Transverse colon (tissue), 4 donors: ENCODE measurements at regions not wholly inside any gene's neighbourhood (a gene's known extent, or its start where the extent isn't known, plus 50 kb on each side); places are given as distances from the start of the nearest gene placed in this dataset.
"Not testable (repeated sequence)": the region's sequence is repeated elsewhere in the genome, so short reads cannot be mapped to it uniquely, and the experiment has no call there.

ENCODE experiments used
- DNase-seq: peaks from one replicate; pipeline ENCODE4 v3.0.0-alpha.2; 2019
- H3K27ac ChIP-seq, 4 donors: fragments of 200-600 bp; sonication (generic); 2 replicates each; pipeline ENCODE4 v1.5.1; 2016 to 2018; ENCODE audit warnings: inconsistent platforms in 4 of 4
- H3K27me3 ChIP-seq: fragments of 200-600 bp; sonication (generic); 2 replicates; pipeline ENCODE4 v1.5.1; 2017; ENCODE audit warnings: inconsistent platforms
- H3K36me3 ChIP-seq, 4 donors: fragments of 200-600 bp; sonication (generic); 2 replicates each; pipeline ENCODE4 v1.5.1; 2017 to 2019; ENCODE audit warnings: inconsistent platforms in 4 of 4
- H3K4me1 ChIP-seq, 4 donors: fragments of 200-600 bp; sonication (generic); 2 replicates each; pipeline ENCODE4 v1.5.1; 2017 to 2020; ENCODE audit warnings: inconsistent platforms in 4 of 4
- H3K4me3 ChIP-seq, 4 donors: fragments of 200-600 bp; sonication (generic); 1 replicate in 1 of 4; 2 replicates in 3 of 4; pipeline versions ENCODE4 v1.5.1 to v1.6.1; 2017 to 2019; ENCODE audit warnings: inconsistent platforms in 4 of 4
- H3K9me3 ChIP-seq, 2 donors: fragments of 200-600 bp; sonication (generic); 2 replicates each; pipeline ENCODE4 v1.5.1; 2017 to 2019; ENCODE audit warnings: inconsistent platforms in 2 of 2
- EP300 ChIP-seq: sonication (generic); formaldehyde crosslinking; IDR thresholded peaks from one replicate; pipeline ENCODE4 v1.6.1; 2017; ENCODE audit warnings: antibody characterized with exemption, low read depth
- POLR2A ChIP-seq: fragments of 450-650 bp; IDR thresholded peaks from one replicate; pipeline ENCODE4 v1.6.1; 2016; ENCODE audit warnings: antibody characterized with exemption, mild to moderate bottlenecking, moderate library complexity
- POLR2AphosphoS5 ChIP-seq, 3 donors: sonication (generic); formaldehyde crosslinking; IDR thresholded peaks; one replicate each; pipeline ENCODE4 v1.6.1; 2016; ENCODE audit warnings: antibody characterized with exemption in 3 of 3
- WGBS, 2 donors: methylation state at CpG; one replicate each; pipeline ENCODE4 v1.1.5; 2018; ENCODE audit warnings: low coverage in 1 of 2; 5-methylcytosine and 5-hydroxymethylcytosine counted together
- in situ Hi-C, 4 donors: fragments of 200-750 bp; cut with MboI; loops; one replicate each; pipeline versions ENCODE4 v1.15.0 to v1.15.1; 2017; ENCODE audit warnings: low sequenced_read_pairs in 3 of 4, low pct_ligation_motif_present in 1 of 4, low pct_unique_long_range_greater_than_20kb in 1 of 4
- intact Hi-C: fragments of 100-400 bp; cut with DNase I; formaldehyde crosslinking; loops from one replicate; pipeline ENCODE4 v1.15.1; 2023; ENCODE audit warnings: low total_unique reads
- TF ChIP-seq, protein P1 (sequence below), 5 experiments: fragments of 200-600 bp in 3 of 5; fragments of 450-650 bp in 2 of 5; sonication (generic) in 3 of 5; IDR thresholded peaks; 1 replicate in 2 of 5; 2 replicates in 3 of 5; pipeline ENCODE4 v1.5.1; 2016 to 2017; ENCODE audit warnings: antibody characterized with exemption in 5 of 5, inconsistent platforms in 3 of 5, mild to moderate bottlenecking in 2 of 5, moderate library complexity in 1 of 5

DNA sequence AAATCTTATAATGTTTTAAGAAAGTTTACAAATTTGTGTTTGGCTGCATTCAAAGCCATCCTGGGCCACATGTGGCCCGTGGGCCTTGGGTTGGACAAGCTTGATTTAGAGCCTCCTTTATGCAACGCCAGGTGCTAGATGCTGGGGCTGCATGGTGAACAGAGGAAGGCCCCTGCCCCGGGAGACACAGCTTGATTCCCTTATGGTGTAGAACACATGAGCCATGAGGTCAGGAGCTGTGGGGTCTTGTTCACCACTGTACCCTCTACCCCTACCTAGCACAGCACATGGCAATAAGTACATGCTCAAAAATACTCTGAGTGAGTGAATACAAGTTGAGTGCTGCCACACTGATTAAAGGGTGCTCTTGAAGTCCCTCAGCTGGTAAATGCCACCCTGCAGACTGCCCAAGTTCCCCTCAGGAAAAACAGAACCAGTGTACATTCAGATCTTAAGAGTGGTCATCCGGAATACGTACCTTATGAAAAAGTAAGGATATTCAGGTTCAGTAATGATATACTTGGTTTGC lies 71.9 kb downstream of the ARRDC3 start:
- Histone ChIP-seq H3K9me3 (no peaks in the 10 kb centered on the region), H3K27ac (peak overlapping the region; percentile 70 to 84 (median 74)), H3K4me1 (peaks cover 10 to 37% (median 24%) of the 10 kb centered on the region in 4 donors), H3K4me3 (no peak overlapping the region), H3K36me3 (no peaks in the 10 kb centered on the region), H3K27me3 (no peaks in the 10 kb centered on the region)
- in situ Hi-C loops (no loop called here), intact Hi-C loops (loop anchor here (5.0 kb wide), 1 partner anchor 71 kb away; the partner anchor contains the start of gene ARRDC3)
- 61 to 70% methylated on average over 2 to 5 of the region's 5 CpGs for WGBS, 2 donors
- TF ChIP-seq POLR2A (no peak), EP300 (no peak), POLR2AphosphoS5 (IDR thresholded peaks at IDR 0.05) (no peak)
- no peak for DNase-seq

DNA sequence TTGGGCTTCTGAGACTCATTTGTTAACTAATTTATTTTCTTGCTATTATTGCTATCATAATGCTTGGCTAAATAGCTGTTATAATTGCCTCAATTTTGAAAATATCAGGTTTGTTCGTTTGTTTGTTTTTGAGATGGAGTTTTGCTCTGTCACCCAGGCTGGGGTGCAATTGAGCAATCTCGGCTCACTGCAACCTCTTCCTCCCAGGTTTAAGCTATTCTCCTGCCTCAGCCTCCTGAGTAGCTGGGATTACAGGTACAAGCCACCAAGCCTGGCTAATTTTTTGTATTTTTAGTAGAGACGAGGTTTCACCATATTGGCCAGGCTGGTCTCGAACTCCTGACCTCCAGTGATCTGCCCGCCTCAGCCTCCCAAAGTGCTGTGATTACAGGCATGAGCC lies 75.0 kb downstream of the ARRDC3 start:
- H3K4me3 ChIP-seq, in situ Hi-C loops, H3K27me3 ChIP-seq, intact Hi-C loops, H3K27ac ChIP-seq, H3K9me3 ChIP-seq, DNase-seq, H3K36me3 ChIP-seq: not testable (repeated sequence)
- WGBS, 2 donors: 86 to 90% methylated on average over 2 to 5 of the region's 5 CpGs
- peaks cover 6 to 22% (median 15%) of the 10 kb centered on the region in 4 donors for H3K4me1 ChIP-seq

DNA sequence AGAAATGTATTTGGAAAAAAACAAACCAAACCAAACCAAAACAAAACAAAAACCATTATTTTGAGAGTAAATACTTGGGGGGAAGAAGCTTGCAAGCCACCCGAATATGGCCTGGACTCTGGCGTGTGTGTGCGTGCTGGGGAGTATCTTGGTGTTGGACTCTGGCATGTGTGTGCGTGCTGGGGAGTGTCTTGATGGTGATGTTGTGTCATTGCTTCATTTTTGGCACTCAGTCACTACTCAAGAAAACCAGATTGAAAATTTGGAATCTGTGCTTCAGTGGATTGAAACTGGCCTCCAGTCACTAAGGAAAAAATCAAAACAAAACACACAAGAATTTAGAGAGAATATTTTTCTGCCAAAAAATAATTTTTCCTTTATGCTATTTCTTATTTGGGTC lies 76.1 kb downstream of the ARRDC3 start:
- peak in 1 of 3 donors; percentile 35 for TF ChIP-seq POLR2AphosphoS5 (IDR thresholded peaks at IDR 0.05)
- no peak for TF ChIP-seq POLR2A
- intact Hi-C loops: no loop called here
- no peaks in the 10 kb centered on the region for H3K36me3 ChIP-seq
- no peaks in the 10 kb centered on the region for H3K27me3 ChIP-seq
- 83 to 84% methylated on average over 4 of the region's 4 CpGs for WGBS, 2 donors
- H3K9me3 ChIP-seq: no peaks in the 10 kb centered on the region
- peaks cover 6 to 11% (median 10%) of the 10 kb centered on the region in 4 donors for H3K4me1 ChIP-seq
- in situ Hi-C loops: no loop called here
- peak; percentile 24 for DNase-seq
- peak overlapping the region in 1 of 4 donors; percentile 41 for H3K27ac ChIP-seq
- no peak overlapping the region for H3K4me3 ChIP-seq

DNA sequence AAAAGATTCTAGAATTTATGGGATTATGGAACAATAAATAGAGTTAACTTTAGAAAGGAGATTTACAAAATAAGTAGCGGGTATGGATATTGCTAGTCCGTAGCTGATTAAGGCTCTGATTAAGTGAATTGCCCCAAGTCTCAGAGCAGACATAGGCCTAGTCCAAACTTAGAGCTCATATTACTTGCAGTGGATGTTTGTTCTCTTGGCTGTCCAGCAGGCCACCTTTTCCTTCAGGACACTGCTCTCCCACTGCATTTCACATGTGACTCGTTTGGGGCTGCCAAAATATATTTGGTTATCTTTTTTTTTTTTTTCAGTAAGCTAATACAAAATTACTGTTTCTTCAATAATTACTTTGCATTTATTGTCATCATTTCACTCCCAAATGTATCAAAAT lies 76.6 kb downstream of the ARRDC3 start:
- in situ Hi-C loops (no loop called here), intact Hi-C loops (no loop called here)
- Histone ChIP-seq H3K36me3 (no peaks in the 10 kb centered on the region), H3K27ac (peak overlapping the region in 2 of 4 donors; percentile 4 to 41), H3K27me3 (no peaks in the 10 kb centered on the region), H3K4me1 (peaks cover 5 to 7% (median 5%) of the 10 kb centered on the region in 4 donors), H3K4me3 (no peak overlapping the region), H3K9me3 (no peaks in the 10 kb centered on the region)
- 92 to 93% methylated on average over 3 of the region's 3 CpGs for WGBS, 2 donors
- TF ChIP-seq EP300 (no peak), POLR2AphosphoS5 (IDR thresholded peaks at IDR 0.05) (no peak), POLR2A (no peak)
- TF ChIP-seq, protein P1, sequence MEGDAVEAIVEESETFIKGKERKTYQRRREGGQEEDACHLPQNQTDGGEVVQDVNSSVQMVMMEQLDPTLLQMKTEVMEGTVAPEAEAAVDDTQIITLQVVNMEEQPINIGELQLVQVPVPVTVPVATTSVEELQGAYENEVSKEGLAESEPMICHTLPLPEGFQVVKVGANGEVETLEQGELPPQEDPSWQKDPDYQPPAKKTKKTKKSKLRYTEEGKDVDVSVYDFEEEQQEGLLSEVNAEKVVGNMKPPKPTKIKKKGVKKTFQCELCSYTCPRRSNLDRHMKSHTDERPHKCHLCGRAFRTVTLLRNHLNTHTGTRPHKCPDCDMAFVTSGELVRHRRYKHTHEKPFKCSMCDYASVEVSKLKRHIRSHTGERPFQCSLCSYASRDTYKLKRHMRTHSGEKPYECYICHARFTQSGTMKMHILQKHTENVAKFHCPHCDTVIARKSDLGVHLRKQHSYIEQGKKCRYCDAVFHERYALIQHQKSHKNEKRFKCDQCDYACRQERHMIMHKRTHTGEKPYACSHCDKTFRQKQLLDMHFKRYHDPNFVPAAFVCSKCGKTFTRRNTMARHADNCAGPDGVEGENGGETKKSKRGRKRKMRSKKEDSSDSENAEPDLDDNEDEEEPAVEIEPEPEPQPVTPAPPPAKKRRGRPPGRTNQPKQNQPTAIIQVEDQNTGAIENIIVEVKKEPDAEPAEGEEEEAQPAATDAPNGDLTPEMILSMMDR (IDR thresholded peaks at IDR 0.05): no peak
- no peak for DNase-seq

DNA sequence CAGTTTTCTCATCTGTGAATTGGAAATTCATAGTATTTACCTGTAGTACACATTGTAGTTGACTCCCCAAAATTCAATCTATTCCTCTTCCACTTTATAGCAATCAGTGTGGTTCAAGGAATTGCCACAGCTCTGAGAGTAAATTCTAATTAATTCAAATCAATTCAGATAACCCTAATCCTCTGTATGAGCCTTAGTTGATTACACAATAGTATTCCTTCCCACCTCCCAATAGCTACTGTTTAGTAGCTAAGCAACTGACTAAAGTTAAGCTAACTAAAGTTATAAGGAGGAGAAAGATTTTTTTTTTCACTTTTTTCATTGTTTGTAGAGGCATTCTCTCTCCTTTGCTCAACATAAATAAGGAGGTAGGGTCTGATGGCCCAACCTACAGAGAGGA lies 77.5 kb downstream of the ARRDC3 start:
- H3K36me3 ChIP-seq: no peaks in the 10 kb centered on the region
- no peaks in the 10 kb centered on the region for H3K4me1 ChIP-seq
- TF ChIP-seq EP300 (no peak), POLR2A (no peak), POLR2AphosphoS5 (IDR thresholded peaks at IDR 0.05) (no peak)
- TF ChIP-seq, protein P1 (IDR thresholded peaks at IDR 0.05): no peak
- in situ Hi-C loops (no loop called here), intact Hi-C loops (no loop called here)
- H3K27ac ChIP-seq: no peak overlapping the region
- no peak overlapping the region for H3K4me3 ChIP-seq
- H3K27me3 ChIP-seq: no peaks in the 10 kb centered on the region
- DNase-seq: no peak
- H3K9me3 ChIP-seq: no peaks in the 10 kb centered on the region

DNA sequence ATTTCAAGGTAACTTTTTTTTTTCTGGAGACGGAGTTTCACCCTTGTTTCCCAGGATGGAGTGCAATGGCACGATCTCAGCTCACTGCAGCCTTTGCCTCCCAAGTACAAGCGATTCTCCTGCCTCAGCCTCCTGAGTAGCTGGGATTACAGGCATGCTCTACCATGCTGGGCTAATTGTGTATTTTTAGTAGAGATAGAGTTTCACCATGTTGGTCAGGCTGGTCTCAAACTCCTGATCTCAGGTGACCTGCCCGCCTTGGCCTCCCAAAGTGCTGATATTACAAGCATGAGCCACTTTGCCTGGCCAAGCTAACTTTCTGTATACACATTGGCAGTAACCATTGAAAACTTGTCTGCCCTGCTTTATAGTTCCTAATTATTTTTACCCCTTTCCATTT lies 79.1 kb downstream of the ARRDC3 start:
- H3K4me3 ChIP-seq, H3K4me1 ChIP-seq, H3K27me3 ChIP-seq, DNase-seq, H3K9me3 ChIP-seq, H3K36me3 ChIP-seq, in situ Hi-C loops, H3K27ac ChIP-seq, intact Hi-C loops: not testable (repeated sequence)
- 93 to 100% methylated on average over 3 to 4 of the region's 4 CpGs for WGBS, 2 donors
